Mucosa of stomach (tissue), 1 donor: ENCODE measurements at regions not wholly inside any gene's neighbourhood (a gene's known extent, or its start where the extent isn't known, plus 50 kb on each side); places are given as distances from the start of the nearest gene placed in this dataset.

Source experiments
- H3K27me3 ChIP-seq: one replicate; pipeline ENCODE4 v1.7.0; 2013; ENCODE audit warnings: mild to moderate bottlenecking, low read length; ENCODE audit not compliant: control insufficient read depth, insufficient read depth
- H3K36me3 ChIP-seq: one replicate; pipeline ENCODE4 v1.7.0; 2013; ENCODE audit warnings: low read length; ENCODE audit not compliant: control insufficient read depth, insufficient read depth
- H3K4me1 ChIP-seq: one replicate; pipeline ENCODE4 v1.7.0; 2013; ENCODE audit warnings: mild to moderate bottlenecking, low read length; ENCODE audit not compliant: control insufficient read depth, insufficient read depth
- H3K4me3 ChIP-seq: one replicate; pipeline ENCODE4 v1.7.0; 2013; ENCODE audit warnings: low read length
- H3K9ac ChIP-seq: one replicate; pipeline ENCODE4 v1.7.0; 2013; ENCODE audit warnings: mild to moderate bottlenecking, low read length, moderate library complexity
- H3K9me3 ChIP-seq: one replicate; pipeline ENCODE4 v1.7.0; 2013; ENCODE audit warnings: mild to moderate bottlenecking, low read length, moderate library complexity; ENCODE audit not compliant: control insufficient read depth
- donor health status: Pancreatic carcinoma.

GRCh38 chr9:95643619-95644018 lies 126.8 kb upstream of the PTCH1 start:
- Histone ChIP-seq H3K27me3 (no peaks in the 10 kb centered on the region), H3K9me3 (no peaks in the 10 kb centered on the region), H3K36me3 (no peaks in the 10 kb centered on the region), H3K4me3 (no peak overlapping the region), H3K9ac (no peak overlapping the region), H3K4me1 (no peaks in the 10 kb centered on the region)

GRCh38 chr9:95642189-95642588 lies 125.4 kb upstream of the PTCH1 start:
- Histone ChIP-seq H3K4me1 (no peaks in the 10 kb centered on the region), H3K9ac (no peak overlapping the region), H3K36me3 (no peaks in the 10 kb centered on the region), H3K27me3 (no peaks in the 10 kb centered on the region), H3K4me3 (no peak overlapping the region), H3K9me3 (no peaks in the 10 kb centered on the region)

- H3K9ac ChIP-seq, result no peak overlapping the region
- no peaks in the 10 kb centered on the region for H3K9me3 ChIP-seq
- H3K27me3 ChIP-seq, result no peaks in the 10 kb centered on the region
- H3K36me3 ChIP-seq, result no peaks in the 10 kb centered on the region
- no peaks in the 10 kb centered on the region for H3K4me1 ChIP-seq
- no peak overlapping the region for H3K4me3 ChIP-seq
Measured at GRCh38 chr9:95641586-95641985, 124.8 kb upstream of the PTCH1 start.

- no peaks in the 10 kb centered on the region for H3K4me1 ChIP-seq
- no peaks in the 10 kb centered on the region for H3K9me3 ChIP-seq
Measured at GRCh38 chr9:95640336-95640735, 123.6 kb upstream of the PTCH1 start.

GRCh38 chr9:95635986-95636671 lies 119.4 kb upstream of the PTCH1 start:
- Histone ChIP-seq H3K9me3 (no peaks in the 10 kb centered on the region), H3K9ac (no peak overlapping the region), H3K27me3 (peaks cover 3% of the 10 kb centered on the region)

More at GRCh38 chr9:95640336-95640735, 123.6 kb upstream of the PTCH1 start:
- H3K9ac ChIP-seq, result no peak overlapping the region
- H3K4me3 ChIP-seq, result no peak overlapping the region
- H3K36me3 ChIP-seq, result no peaks in the 10 kb centered on the region
- no peaks in the 10 kb centered on the region for H3K27me3 ChIP-seq

GRCh38 chr9:95634536-95634935 lies 117.8 kb upstream of the PTCH1 start:
- peaks cover 3% of the 10 kb centered on the region for H3K27me3 ChIP-seq

More at GRCh38 chr9:95635986-95636671, 119.4 kb upstream of the PTCH1 start:
- no peak overlapping the region for H3K4me3 ChIP-seq
- H3K4me1 ChIP-seq, result no peaks in the 10 kb centered on the region
- no peaks in the 10 kb centered on the region for H3K36me3 ChIP-seq

GRCh38 chr9:95634114-95634513 lies 117.3 kb upstream of the PTCH1 start:
- Histone ChIP-seq H3K9me3 (no peaks in the 10 kb centered on the region), H3K9ac (no peak overlapping the region), H3K36me3 (no peaks in the 10 kb centered on the region), H3K4me3 (no peak overlapping the region), H3K27me3 (peaks cover 3% of the 10 kb centered on the region), H3K4me1 (no peaks in the 10 kb centered on the region)

More at GRCh38 chr9:95634536-95634935, 117.8 kb upstream of the PTCH1 start:
- Histone ChIP-seq H3K4me3 (no peak overlapping the region), H3K9me3 (no peaks in the 10 kb centered on the region), H3K4me1 (no peaks in the 10 kb centered on the region), H3K9ac (no peak overlapping the region), H3K36me3 (no peaks in the 10 kb centered on the region)

- Histone ChIP-seq H3K4me1 (no peaks in the 10 kb centered on the region), H3K36me3 (no peaks in the 10 kb centered on the region), H3K4me3 (no peak overlapping the region), H3K27me3 (peaks cover 3% of the 10 kb centered on the region), H3K9ac (no peak overlapping the region), H3K9me3 (no peaks in the 10 kb centered on the region)
Measured at GRCh38 chr9:95629585-95629984, 112.8 kb upstream of the PTCH1 start.

- Histone ChIP-seq H3K36me3 (no peaks in the 10 kb centered on the region), H3K4me1 (no peaks in the 10 kb centered on the region), H3K9ac (no peak overlapping the region), H3K4me3 (no peak overlapping the region), H3K27me3 (peaks cover 3% of the 10 kb centered on the region), H3K9me3 (no peaks in the 10 kb centered on the region)
Measured at GRCh38 chr9:95627802-95628201, 111.0 kb upstream of the PTCH1 start.

- Histone ChIP-seq H3K9ac (no peak overlapping the region), H3K36me3 (no peaks in the 10 kb centered on the region), H3K9me3 (no peaks in the 10 kb centered on the region), H3K4me1 (no peaks in the 10 kb centered on the region), H3K27me3 (peaks cover 3% of the 10 kb centered on the region), H3K4me3 (no peak overlapping the region)
Measured at GRCh38 chr9:95626885-95627558, 110.3 kb upstream of the PTCH1 start.

- Histone ChIP-seq H3K4me1 (no peaks in the 10 kb centered on the region), H3K27me3 (no peaks in the 10 kb centered on the region), H3K36me3 (no peaks in the 10 kb centered on the region), H3K9me3 (no peaks in the 10 kb centered on the region), H3K9ac (no peak overlapping the region), H3K4me3 (no peak overlapping the region)
Measured at GRCh38 chr9:95626341-95626740, 109.6 kb upstream of the PTCH1 start.

GRCh38 chr9:95623640-95624039 lies 106.9 kb upstream of the PTCH1 start:
- Histone ChIP-seq H3K4me1 (no peaks in the 10 kb centered on the region), H3K9me3 (no peaks in the 10 kb centered on the region)

More at GRCh38 chr9:95623640-95624039, 106.9 kb upstream of the PTCH1 start:
- H3K4me3 ChIP-seq, result no peak overlapping the region
- H3K27me3 ChIP-seq, result no peaks in the 10 kb centered on the region
- no peak overlapping the region for H3K9ac ChIP-seq
- no peaks in the 10 kb centered on the region for H3K36me3 ChIP-seq
